ENCODE measurements at regions not wholly inside any gene's neighbourhood (a gene's known extent, or its start where the extent isn't known, plus 50 kb on each side); places are given as distances from the start of the nearest gene placed in this dataset.

DNA sequence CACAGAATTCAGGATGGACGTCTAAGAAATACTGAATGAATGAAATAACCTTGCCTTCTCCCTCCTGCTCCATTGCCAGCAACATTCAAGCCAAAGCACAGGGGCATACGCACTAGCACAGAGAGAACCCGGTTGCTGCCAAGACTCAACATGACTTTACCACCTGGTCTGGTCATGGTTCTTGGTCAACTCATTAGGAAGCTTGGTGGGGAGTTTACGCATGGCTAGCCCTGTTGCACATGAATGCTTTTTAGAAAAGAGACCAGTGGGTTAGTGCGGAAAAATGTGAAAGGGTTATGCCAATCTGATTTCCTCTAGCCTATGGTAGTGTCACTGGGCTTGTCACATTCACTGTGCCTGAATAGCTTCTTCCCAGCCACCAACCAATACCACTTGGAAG lies 187.6 kb upstream of the NEBL start:
- DNase-seq (ENCODE audit: low spot score) = no peak

GRCh38 chr10:21083861-21084260 lies 186.8 kb upstream of the NEBL start:
- no peak for DNase-seq (ENCODE audit: low spot score)

DNA sequence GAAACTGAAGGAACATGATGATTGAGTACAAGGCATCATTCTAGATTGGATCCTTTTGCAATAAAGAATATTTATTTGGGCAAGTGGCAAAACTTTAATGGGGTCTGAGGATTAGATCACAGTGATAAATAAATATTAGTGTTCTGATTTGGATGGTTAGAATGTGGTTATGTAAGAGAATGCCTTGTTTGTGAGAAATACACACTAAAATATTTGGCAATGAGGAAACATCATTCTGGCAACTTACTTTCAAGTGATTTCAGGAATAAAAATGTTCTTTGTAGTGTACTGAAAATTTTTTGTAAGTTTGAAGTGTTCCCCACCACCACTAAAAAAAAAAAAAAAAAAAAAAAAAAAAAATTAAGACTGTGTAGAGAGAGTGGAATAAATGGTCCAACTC lies 185.1 kb upstream of the NEBL start:
- DNase-seq (ENCODE audit: low spot score) = no peak

DNA sequence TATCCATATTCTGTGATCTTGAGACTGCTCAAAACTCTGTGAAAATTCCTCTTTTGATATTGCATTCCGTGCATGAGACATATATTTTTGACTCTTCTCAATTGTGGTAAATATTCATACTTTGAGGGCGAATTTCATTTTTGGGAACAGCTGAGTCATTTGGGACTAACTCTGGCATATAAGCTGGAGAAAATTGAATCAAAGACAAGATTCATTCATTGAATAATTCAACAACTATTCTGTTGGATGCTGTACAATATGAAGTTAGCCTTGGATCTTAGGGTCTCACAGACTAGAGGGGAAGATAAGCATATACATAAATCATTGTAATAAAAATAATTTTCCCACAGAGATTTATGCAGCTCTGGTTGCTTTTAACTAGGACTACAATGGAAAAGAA lies 183.2 kb upstream of the NEBL start:
- DNase-seq (ENCODE audit: low spot score) = no peak

- DNase-seq (ENCODE audit: low spot score) = no peak
These were observed 182.2 kb upstream of the NEBL start for GRCh38 chr10:21079330-21079658.

DNA sequence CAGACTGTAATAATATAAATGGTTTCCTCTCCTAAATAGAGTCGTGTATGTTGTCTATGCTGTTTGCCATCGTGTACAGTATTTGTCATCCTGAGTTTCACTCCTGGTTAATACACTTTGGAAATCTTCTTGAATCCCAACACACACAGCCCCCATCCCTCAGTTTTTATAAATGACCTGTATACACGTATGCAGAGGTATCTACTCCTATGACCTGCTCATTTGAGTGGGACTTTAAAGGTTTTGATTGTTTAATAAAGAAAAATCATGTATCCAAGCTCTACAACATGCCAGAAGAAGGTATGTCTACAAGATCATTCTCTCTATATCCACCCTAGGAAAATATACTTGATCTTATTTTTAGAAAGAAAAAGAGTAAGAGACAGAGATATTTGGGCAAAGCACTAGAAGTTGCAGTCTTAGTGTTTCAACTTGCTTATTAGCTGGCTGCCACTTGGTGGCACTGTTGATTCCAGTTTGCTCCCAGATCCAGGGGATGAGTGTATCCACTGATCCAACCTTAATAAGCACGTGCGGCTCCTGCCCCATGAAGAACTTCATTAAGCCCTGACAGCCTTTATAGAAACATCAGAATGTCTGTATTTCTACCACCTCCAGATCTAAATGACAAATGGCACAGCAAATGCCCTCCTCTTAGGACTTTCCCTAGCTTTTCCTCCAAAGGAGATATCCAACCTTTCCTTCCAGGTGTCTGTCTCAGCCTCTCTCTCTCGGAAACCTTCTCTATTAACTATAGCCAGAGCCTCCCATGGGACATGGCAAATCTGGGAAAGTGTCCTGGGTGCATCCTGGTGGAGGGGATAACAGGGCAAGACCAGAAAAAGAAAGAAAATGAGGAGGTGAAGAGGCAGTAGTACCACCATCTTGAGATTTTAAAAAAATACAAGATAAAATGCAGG lies 181.6 kb upstream of the NEBL start:
- DNase-seq (ENCODE audit: low spot score) = peak; percentile 71

DNA sequence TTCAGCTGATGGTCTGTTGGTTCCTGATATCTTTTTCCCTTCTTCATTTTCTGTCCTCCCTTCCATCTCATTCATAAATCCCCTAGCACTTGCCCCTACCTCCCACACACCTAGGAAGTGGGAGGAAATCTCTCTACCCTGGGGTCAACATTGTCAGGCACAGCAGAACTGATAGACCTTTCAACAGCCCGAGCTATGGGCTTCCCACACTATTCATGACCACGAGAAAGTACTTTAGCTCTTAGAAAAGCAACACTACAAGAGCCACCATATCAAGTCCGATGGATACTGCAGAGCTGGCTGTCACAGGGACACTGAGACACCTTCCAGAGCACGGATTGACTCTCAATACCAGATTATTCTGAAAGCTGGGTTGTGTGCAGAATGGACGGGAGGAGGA lies 180.6 kb upstream of the NEBL start:
- DNase-seq (ENCODE audit: low spot score) = no peak

DNA sequence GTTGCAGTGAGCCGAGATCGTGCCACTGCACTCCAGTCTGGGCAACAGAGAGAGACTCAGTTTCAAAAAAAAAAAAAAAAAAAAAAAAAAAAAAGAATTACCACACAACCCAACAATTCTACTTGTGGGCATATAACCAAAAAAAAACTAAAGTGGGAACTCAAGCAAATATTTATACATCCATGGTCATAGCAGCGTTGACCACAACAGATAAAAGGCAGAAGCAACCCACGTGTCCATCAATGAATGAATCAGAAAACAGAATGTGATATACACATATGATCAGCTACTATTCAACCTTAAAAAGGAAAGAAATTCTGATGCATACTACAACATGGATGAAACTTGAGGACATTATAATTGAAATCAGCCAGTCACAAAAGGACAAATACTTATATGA lies 179.3 kb upstream of the NEBL start:
- DNase-seq (ENCODE audit: low spot score) = no peak

DNA sequence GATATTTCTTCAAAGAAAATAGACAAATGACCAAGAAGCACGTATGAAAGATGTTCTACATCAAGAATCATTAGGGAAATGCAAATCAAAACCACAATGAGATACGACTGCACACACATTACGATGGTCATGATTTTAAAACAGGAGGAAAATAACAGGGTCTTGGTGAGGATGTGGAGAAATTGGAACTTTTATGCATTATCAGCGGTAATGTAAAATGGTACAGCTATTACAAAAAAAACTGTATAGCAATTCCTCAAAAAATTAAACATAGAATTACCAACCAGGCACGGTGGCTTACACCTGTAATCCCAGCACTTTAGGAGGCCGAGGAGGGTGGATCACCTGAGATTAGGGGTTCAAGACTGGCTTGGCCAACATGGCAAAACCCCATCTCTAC lies 178.8 kb upstream of the NEBL start:
- DNase-seq (ENCODE audit: low spot score) = no peak

- no peak for DNase-seq (ENCODE audit: low spot score)
These were observed 174.0 kb upstream of the NEBL start for GRCh38 chr10:21071001-21071673.

- no peak for DNase-seq (ENCODE audit: low spot score)
These were observed 173.0 kb upstream of the NEBL start for GRCh38 chr10:21069929-21070700.

- DNase-seq (ENCODE audit: low spot score) = no peak
These were observed 172.2 kb upstream of the NEBL start for GRCh38 chr10:21069278-21069677.

DNA sequence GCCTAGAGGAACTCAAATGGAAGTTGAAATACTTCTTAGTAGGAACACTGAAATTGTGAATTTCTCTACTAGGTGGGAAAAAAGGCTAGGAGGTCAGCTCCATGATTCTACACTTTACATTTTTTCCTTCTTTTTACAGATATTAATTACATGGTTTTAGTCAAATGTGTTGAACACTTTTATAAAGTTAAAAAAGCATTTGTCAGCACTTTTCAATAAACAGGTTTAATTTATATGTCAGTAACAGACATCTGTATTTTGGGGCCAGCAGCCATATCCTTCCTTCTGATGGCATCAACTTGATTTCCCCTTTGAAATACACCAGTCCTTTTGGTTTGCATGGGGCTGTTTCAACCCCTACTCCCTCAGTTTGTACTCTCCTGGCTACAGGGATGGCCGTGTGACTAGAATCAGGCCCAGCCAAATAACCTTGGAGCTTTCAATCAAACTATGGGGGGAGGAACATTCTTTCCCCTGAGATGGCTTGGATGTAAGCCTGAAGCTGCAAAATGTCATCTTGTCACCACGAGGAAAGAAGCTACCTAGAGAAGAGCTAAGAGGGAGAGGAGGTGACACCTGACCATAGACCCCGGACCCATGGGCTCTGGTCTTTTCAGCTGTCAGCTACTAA lies 171.0 kb upstream of the NEBL start:
- no peak for DNase-seq (ENCODE audit: low spot score)

GRCh38 chr10:21065621-21066248 lies 168.6 kb upstream of the NEBL start:
- DNase-seq (ENCODE audit: low spot score) = no peak

GRCh38 chr10:21061982-21062381 lies 164.9 kb upstream of the NEBL start:
- DNase-seq (ENCODE audit: low spot score) = no peak

DNA sequence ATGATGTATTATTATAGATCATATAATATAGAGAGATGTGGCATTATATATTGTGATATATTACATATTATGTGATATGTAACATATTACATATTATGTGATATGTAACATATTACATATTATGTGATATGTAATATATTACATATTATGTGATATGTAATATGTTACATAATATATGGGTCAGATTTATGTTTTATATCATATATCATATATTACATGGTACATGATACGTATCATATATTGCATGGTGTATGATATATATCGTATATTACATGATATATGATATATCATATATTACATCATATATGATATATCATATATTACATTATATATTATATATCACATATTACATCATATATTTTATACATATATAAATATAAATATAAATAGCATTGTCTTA lies 164.1 kb upstream of the NEBL start:
- no peak for DNase-seq (ENCODE audit: low spot score)

GRCh38 chr10:21060626-21061025 lies 163.5 kb upstream of the NEBL start:
- no peak for DNase-seq (ENCODE audit: low spot score)

- DNase-seq (ENCODE audit: low spot score) = no peak
These were observed 160.9 kb upstream of the NEBL start for GRCh38 chr10:21057989-21058388.

DNA sequence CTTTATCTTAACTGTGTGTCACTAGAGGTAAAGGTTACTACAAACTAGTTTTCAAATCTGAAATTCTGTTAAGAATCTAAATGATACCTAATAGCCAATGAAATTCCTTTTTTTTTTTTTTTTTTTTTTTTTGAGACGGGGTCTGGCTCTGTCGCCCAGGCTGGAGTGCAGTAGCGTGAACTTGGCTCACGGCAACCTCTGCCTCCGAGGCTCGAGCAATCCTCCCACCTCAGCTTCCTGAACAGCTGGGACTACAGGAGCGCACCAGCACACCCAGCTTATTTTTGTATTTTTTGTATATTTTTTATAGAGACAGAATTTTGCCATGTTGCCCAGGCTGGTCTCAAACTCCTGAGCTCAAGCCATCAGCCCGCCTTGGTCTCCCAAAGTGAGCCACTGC lies 160.3 kb upstream of the NEBL start:
- DNase-seq (ENCODE audit: low spot score) = no peak

DNA sequence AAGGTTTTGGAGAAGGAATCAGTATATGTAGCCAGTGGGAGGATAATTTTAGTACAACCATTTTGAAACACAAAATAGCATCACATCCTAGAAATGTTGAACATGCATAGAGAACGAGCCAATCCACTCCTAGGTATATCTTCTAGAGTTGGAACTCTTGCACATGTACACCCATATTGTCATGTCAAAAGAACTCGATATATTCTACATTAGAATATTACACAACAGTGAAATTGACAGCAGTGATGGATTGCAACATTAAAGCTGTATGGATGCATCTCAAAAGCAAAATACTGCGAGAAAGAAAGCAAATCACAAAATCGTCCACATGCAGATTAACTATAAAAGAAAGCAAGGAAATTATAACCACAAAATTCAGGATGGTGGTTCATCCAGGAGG lies 159.3 kb upstream of the NEBL start:
- DNase-seq (ENCODE audit: low spot score) = no peak

GRCh38 chr10:21055339-21056135 lies 158.4 kb upstream of the NEBL start:
- no peak for DNase-seq (ENCODE audit: low spot score)
